Epithelial cell of prostate (primary cell): ENCODE measurements at regions not wholly inside any gene's neighbourhood (a gene's known extent, or its start where the extent isn't known, plus 50 kb on each side); places are given as distances from the start of the nearest gene placed in this dataset.
"Not testable (repeated sequence)": the region's sequence is repeated elsewhere in the genome, so short reads cannot be mapped to it uniquely, and the experiment has no call there.

ENCODE experiments used
- DNase-seq: peaks from one replicate; pipeline ENCODE4 v3.0.0-alpha.2; 2011; ENCODE audit warnings: low read depth, low spot score
- H3K27ac ChIP-seq: fragments of 450-650 bp; 2 replicates; pipeline ENCODE4 v1.5.1; 2017; ENCODE audit warnings: mild to moderate bottlenecking

DNA sequence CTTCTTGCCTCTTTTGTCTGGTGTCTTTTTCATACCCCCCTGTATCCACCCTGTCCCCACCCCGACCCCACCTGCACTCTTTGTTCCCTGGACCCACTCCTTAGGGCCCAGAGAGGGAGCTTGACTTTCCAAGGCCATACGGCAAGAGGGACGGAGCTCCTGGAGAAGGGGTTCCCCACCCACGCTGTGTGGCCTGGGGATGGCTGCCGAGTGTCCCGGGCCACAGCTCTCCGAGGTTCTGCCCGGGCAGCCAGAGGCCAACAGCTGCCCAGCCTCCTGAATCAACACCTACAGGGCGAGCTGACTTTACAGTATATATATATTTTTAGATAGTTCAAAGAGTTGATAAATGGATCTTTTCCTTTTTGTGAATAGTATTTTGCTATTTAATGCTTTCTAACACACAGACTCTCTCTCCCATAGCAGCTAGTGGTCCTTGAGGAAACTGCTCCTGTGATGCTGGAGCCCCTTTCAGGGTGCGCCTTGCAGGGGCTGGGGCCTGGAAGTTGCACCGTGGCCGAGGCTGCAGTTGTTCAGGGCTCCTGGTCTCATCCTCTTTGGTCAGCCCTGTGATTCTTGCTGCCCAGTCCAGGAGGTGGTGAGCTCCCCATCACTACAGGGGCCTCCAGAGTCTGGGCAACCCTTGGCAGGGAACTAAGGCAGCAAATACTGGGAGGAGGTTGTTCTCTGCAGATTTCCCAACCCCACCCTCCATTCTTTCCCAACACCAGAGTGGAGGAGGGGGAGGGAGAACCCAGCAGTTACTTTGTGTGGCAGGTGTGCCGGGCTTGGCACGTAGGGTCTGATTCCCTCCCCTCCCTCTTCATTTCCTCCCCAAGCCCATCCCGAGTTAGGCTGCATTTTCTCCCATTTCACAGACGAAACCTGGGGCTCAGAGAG is 321.6 kb downstream of the PTPRU start:
- H3K27ac ChIP-seq = no peak overlapping the region
- no peak for DNase-seq

DNA sequence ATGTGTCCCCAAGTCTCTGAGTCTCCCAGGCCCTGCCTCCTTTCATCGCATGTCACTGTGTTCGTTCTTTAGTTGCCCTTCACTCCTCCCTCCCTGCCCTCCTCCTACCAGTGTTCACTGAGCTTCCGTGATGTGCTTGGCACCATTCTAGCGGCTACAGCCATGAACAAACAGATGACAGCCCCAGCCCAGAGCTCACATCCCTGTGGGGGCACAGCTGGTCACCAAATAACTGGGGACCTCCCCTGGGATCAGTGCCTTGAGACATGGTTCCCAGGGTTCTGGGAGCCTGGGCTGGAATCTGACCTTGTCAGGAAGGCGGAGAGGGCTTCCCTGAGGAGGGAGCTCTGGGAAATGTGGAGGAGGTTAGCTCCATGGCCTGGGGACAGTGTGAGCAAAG is 320.7 kb downstream of the PTPRU start:
- H3K27ac ChIP-seq = no peak overlapping the region
- no peak for DNase-seq

DNA sequence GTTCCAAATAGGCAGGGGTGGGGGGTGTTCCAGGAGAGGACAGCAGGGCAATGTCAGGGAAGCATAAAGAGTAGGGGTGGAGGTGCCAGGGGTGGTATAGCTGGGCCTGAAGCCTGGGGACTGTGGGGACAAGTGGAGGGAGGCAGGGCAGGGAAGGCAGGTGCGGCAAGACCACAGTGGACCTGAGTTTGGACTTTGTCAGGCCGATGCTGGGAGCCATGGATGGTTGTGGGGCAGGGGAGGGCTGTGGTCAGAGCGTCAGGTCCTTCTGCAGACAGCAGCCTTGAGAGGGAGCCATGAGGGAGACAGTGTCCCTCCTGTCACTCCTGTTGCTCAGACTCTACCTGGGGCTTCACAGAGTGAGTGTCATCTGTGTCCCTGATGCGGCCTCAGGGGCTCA is 320.3 kb downstream of the PTPRU start:
- DNase-seq = no peak
- H3K27ac ChIP-seq = no peak overlapping the region

DNA sequence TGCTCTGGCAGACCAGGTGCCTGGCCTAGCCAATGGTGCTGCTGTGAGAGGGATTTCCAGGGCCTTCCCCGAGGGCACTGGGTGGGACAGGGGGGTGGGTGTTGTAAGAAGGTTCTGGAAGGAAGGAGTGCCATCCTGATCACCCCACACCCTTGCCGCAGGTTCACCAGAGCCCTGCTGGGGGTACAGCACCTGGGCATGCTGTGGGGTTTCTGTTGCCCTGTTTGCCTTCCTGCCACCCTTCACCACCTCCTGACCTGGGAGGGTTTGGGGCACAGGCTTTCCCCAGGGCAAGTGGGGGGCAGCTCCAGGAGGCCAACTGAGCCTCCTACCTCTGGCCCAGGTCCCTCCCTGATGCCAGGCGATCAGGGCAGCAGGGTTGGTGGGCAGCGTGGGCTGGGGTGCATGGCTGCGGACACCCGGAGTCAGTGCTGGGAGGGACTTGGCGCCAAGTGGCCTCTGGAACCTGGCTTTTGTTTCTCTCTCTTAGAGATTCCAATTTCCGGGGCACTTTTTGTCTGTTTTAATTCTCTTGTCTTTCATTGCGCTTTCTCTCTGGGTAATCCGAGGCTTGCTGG is 318.8 kb downstream of the PTPRU start:
- no peak for DNase-seq
- H3K27ac ChIP-seq = no peak overlapping the region

DNA sequence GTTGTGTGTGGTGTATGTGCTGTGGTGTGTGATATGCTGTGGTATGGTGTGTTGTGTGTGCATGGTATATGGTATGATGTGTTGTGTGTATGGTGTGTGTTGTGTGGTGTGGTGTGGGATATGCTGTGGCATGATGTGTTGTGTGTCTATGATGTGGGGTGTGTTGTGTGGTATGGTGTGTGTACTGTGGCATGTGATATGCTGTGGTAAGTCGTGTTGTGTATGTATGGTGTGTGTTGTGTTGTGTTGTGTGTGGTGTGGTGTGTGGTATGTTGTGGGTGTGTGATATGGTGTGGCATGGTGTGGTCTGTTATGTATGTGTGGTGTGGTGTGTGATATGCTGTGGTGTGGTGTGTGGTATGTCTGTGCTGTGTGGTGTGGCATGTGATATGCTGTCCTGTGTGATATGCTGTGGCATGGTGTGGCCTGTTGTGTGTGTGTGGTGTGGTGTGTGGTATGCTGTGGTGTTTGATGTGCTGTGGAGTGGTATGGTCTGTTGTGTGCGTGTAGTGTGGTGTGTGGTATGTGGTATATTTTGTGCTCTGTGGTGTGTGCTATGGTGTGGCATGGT is 318.0 kb downstream of the PTPRU start:
- DNase-seq = no peak
- no peak overlapping the region for H3K27ac ChIP-seq

DNA sequence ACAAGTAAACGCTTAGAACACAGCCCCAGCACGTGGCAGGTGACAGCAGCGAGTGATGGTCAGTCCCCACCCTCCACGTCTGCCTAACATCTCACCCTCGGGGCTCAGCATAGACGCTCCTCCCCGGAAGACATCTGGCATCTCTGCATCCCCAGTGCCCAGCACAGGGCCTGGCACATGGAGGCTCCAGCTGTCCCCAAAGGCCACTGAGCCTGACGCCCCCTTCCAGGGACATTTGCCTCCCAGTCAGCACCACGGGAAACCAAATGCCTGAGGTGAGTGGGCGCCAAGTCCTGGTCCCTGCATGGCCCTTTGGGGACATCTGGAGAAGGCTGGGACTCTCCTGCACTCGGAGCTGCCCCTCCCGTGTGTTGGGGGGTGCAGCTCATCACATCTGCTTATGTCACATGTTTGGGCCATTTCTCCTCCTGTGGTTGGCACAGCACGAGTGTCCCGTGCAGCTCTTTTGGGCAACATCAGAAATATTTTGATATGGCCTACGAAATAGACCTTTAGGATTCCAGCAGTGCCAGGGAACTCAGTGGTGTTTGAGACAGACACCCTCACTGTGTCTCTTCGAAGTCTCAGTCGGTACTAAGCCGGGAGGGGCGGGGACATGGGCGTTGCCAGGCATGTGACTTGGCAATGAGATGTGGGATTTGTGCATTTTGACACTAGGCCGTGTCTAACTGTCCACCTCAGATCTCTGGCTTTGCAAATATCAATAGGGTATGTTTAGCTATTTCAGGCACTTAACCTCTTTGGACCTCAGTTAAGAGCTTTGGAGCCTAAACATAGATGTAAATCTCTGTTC is 315.0 kb downstream of the PTPRU start:
- no peak overlapping the region for H3K27ac ChIP-seq
- DNase-seq = no peak

DNA sequence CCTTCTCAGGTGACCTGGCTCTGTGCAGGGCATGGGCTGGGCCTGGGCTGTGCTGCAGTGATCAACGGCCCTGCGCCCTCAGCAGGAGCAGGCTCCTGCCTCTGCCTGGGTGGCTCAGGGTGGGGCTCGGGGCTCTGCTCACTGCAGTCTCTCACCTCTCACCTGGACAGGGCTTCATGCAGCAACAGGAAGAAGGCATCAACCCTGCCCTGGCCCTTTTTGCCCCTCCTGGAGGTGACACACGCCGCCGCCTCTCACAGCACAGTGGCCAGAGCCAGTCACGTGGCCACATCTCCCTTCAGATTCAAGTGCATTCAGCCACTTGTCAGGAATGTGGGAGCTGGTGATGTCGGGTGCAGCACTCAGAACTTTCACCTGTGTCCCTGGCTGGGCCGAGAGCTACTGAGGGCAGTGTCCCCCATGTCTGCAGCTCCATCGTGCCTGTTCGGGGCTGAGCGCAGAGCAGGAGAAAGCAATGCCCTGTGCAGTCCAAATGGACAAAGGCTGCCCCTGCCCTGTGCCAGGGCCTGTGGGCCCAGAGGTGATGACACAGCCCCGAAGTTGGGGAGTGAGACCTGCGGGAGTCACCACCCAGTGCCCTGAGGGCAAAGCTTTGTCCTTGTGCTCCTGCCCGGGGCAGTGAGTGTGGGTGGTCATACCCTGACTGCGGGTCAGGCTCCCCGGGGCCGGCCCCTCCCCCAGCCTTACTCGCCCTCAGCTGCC is 314.0 kb downstream of the PTPRU start:
- no peak for DNase-seq
- no peak overlapping the region for H3K27ac ChIP-seq

DNA sequence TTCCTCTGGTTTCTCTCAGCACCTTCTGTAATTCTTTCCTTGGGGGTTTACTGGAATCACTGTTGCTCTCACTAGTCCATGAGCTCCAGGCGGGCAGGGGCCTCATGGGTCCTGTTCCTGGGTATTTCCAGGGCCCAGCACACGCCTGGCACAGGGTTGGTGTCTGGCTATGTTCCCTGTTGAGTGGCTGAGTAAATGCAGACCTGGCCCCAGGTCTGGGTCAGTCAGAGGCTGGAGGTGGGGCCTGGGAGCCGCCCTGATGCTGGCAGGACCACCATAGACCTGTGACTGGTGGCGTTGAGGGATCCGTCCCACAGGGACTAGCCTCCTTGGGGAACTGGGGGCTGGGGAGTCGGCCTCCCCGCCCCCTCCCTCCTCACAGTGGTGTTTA is 313.4 kb downstream of the PTPRU start:
- DNase-seq, H3K27ac ChIP-seq: not testable (repeated sequence)

DNA sequence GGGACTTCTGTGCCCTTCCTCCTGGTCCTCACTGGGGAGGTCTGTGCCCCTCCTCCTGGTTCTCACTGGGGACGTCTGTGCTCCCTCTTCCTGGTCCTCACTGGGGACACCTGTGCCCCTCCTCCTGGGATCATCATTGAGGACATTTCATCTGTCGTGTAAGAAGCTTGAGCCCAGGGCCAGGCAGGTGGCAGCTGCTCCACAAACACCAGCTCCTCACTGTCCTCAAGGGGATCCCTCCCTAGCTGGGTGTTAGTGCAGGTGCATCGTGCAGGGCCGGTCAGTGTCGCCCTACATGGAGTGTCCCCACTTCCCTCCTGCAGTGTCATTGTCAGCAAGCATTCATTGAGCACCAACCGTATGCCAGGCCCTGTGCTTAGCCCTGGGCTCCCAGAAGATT is 312.7 kb downstream of the PTPRU start:
- no peak overlapping the region for H3K27ac ChIP-seq
- no peak for DNase-seq

DNA sequence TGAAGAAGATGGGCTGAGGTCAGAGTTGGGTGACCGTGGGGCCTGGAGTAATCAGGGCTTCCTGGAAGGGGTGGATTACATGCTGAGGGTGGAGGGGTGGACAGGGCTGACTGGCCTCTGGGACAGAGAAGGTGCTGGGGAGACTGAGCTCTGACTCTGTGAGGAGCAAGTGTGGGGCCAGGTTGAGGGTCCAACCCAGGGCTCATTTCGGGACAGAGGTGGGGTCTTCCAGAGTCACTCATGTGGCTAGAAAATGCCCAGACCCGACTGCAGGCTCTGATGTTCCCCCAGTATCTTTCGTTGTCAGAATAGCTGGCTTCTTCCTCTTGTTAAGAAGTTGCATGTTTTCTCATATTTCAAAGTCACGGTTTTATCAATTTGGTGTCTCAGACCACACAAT is 311.8 kb downstream of the PTPRU start:
- no peak for DNase-seq
- H3K27ac ChIP-seq = no peak overlapping the region

DNA sequence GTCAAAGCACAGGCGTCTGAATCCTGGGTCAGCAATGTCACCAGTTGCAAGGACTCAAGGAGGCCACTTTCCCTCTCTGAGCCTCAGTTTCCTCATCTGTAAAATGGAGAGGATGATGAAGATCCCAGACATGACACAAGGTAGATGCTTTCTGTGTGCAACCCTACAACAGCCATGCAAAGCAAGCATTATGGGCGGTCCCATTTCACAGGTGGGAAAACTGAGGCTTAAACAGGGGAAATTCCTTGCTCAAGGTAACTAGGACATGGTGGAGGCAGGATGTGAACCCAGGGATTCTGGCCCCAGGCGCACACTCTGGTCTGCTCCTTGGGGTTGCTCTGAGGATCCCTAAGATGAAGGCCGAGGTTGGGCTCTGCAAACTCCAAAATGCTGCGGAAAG is 311.0 kb downstream of the PTPRU start:
- no peak overlapping the region for H3K27ac ChIP-seq
- no peak for DNase-seq

DNA sequence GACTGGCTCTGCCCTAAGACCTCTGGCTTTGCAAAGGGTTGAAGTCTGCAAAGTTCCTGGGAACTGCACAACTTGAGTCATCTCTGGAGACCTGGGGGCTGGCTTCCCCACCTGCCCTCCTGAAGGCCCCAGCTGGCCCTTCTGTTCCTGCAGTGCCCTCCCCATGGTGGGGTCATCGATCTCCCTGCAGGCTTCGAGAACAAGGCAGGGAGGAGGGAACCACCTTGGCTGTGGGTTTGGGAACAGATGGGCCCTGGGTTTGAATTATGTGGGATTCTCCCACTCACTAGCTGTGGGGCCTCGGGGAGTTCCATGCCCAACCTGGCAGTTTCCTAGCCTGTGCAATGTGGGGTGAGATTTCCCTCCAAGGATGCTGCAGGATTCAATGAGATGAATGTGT is 310.2 kb downstream of the PTPRU start:
- H3K27ac ChIP-seq = no peak overlapping the region
- DNase-seq = no peak

DNA sequence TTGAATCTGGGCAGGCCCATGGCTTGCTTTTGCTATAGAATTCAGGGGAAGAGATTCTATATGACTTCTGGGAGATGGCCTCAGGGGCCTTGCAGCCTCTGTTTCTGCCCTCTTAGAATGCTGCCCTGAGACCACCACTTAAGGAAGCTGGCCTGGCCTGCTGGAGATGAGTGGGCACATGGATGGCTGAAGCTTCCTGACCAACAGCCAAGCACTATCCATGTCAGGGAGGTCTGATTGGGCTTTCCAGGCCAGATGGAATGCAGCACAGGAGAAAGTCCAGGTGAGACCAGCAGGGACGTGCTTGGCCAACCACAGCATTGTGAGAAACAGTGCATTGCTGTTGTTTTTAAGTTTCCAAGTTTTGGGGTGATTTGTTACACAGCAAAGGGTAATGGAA is 308.1 kb downstream of the PTPRU start:
- no peak overlapping the region for H3K27ac ChIP-seq
- no peak for DNase-seq

DNA sequence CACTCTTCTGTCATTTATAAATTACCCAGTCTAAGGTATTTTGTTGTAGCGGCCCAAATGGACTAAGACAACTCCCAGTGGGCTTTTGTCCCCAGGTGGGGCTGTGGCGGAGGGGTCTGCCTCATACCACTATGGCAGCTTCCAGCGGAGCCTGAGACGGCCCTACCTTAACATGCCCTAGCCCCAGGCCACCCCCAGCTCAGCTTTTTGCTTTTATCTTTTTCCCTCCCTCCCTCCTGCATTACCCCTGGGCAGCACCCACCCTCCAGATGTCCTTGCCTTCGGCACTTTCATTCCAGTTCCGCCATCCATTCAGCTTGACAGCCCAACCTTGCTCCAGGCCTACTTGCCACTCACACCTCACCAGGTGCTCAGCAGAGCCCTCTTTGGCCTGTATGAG is 307.3 kb downstream of the PTPRU start:
- H3K27ac ChIP-seq = no peak overlapping the region
- DNase-seq = no peak

DNA sequence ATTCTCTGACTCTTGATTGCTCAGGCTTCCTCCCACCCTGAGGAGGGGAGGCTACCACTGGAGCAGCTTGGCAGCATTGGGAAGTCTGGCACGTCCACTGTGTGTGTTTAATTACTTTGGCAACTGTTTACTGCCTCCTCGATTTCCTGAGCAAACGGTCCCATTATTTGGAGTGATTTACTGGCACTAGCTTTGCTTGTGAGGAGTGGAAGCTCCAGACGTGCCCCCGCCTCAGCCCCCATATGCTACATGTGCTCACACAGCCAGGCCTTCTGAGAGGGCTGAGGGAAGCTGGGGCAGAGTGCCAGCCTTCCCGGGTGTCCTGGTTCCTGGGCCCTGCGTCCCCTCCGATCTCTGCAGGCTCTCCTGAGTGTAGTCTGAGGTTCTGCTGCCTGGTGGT is 306.2 kb downstream of the PTPRU start:
- DNase-seq = no peak
- no peak overlapping the region for H3K27ac ChIP-seq

DNA sequence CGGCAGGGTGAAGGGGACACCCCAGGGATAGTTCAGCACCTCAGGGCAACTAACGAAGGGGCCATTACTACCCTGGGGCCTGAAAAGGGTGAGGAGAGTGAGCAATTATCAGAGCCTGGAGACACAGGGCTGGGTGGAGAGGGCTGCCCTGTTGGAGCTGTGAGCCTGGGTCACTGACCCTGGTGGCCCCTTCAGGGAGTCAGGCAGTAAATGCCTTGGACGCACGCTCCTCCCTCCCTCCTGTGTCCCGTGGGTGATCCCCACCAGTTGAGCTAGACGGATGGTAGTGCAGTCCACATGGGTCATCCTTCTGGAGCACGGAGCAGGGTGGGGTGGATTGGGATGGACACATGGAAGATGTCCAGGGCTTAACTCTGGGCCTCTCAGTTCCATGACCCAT is 305.3 kb downstream of the PTPRU start:
- DNase-seq = no peak
- H3K27ac ChIP-seq = no peak overlapping the region

DNA sequence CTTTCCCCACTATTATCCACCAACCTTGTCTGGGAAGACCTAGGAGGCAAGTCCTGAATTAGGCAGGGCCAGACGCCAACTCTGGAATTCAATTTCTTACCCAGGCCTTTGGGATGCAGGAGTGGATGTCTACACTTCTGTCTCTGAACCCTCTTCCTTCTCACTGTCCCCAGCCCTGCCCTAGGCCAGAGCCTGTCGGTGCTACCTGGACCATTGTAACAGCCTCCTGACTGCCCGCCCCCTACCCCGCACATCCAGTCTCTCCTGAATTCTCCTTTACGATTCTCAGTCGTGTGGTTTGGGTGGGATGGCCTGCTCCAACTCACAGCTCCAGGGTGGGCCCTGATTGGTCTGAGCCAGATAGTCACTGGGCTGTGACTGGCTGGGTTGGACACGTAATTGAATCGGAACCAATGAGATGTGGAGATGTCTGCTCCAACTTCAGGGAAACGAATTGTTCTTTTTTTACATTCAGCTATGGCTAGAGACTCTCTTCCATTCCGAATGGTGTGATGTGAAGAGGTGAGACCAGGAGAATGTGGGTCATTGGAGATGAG is 304.6 kb downstream of the PTPRU start:
- no peak overlapping the region for H3K27ac ChIP-seq
- no peak for DNase-seq

DNA sequence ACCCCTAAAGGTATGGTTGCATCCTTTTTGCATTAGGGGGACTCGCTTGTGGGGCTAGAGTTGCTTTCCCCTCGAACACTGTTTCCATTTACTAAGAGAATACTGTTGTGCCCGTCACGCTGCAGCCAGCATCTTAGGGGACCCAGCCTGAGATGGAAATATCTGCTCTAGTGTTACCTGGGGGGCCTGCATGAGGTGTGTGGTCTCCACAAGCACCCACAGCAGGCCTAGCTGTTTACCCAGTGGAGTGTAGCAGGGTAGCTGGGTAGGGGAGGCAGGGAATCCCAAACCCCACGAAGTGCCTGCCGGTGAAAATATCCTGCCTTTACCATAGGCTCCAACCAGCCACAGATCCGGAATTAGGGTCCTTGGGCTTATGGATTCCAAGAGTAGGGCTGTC is 303.6 kb downstream of the PTPRU start:
- DNase-seq = no peak
- H3K27ac ChIP-seq = no peak overlapping the region

DNA sequence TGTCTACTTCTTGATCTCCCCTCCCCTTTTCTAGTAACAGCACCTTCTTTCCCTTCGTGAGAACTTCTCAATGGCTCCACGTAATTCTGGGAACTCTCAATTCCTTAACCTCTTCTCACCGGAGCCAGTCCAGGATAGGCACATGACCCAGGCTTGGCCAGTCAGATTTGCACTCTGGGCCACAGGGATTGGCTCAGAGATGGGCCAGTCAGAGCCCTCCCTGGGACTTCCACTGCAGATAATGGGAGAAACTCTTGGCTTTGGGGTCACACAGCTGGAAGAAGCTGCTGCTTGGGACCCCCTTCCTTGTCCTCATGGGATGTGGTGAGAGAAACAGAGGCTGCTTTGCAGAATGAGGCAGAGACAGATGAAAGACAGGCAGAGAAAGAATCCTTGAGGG is 302.3 kb downstream of the PTPRU start:
- no peak overlapping the region for H3K27ac ChIP-seq
- no peak for DNase-seq

DNA sequence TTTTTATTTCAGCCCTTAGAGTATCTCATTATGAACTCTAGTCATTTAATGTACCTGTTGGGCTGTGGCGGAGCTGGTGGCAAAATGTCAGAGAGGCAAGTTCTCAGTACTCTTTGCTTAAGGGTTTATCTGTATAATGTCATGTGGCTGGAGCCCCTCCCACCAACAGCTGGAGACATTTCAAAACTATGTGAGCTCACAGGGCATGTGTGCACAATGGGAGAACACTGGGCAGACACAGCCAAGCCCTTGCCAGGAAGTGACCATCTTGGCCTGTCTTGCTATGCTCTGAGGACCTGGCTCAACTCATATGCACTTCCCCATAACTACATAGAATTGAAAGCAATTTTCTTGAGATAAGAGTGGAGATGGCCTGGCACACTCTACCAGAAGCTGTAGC is 296.4 kb downstream of the PTPRU start:
- DNase-seq = no peak
- H3K27ac ChIP-seq = no peak overlapping the region
